ENCODE measurements at regions not wholly inside any gene's neighbourhood (a gene's known extent, or its start where the extent isn't known, plus 50 kb on each side); places are given as distances from the start of the nearest gene placed in this dataset.
"Not testable (repeated sequence)": the region's sequence is repeated elsewhere in the genome, so short reads cannot be mapped to it uniquely, and the experiment has no call there.

DNA sequence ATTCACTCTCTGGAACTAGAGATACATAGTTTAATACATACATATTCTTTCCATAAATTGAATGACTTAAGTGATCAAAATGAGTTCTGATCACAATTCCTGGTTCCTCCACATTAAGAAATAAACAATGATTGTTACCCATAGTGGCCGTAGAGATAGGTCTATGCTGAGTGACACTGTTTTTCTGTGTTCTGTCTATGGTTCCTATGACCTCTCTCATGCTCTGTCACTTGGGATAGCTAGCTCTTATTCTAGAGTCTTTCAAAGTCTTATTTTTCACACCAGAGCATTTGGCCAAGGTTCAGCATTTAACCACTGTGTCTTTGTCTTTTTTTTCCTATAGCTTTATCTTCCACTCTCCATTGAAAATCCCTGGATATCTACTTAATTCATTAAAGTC is 132.4 kb downstream of the GOLGA6L6 start:
- Histone ChIP-seq H3K36me3 (ENCODE audit: control insufficient read depth, insufficient read depth, low read length) (no peaks in the 10 kb centered on the region), H3K27me3 (ENCODE audit: control insufficient read depth, insufficient read depth, low read length) (no peaks in the 10 kb centered on the region), H3K4me3 (ENCODE audit: low read depth, low read length) (no peak overlapping the region)
- DNase-seq (ENCODE audit: low read depth) (no peak), FAIRE-seq (no peak)
- TF ChIP-seq, protein P1, sequence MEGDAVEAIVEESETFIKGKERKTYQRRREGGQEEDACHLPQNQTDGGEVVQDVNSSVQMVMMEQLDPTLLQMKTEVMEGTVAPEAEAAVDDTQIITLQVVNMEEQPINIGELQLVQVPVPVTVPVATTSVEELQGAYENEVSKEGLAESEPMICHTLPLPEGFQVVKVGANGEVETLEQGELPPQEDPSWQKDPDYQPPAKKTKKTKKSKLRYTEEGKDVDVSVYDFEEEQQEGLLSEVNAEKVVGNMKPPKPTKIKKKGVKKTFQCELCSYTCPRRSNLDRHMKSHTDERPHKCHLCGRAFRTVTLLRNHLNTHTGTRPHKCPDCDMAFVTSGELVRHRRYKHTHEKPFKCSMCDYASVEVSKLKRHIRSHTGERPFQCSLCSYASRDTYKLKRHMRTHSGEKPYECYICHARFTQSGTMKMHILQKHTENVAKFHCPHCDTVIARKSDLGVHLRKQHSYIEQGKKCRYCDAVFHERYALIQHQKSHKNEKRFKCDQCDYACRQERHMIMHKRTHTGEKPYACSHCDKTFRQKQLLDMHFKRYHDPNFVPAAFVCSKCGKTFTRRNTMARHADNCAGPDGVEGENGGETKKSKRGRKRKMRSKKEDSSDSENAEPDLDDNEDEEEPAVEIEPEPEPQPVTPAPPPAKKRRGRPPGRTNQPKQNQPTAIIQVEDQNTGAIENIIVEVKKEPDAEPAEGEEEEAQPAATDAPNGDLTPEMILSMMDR (IDR thresholded peaks at IDR 0.05; ENCODE audit: insufficient read depth, low read length, severe bottlenecking) = no peak

DNA sequence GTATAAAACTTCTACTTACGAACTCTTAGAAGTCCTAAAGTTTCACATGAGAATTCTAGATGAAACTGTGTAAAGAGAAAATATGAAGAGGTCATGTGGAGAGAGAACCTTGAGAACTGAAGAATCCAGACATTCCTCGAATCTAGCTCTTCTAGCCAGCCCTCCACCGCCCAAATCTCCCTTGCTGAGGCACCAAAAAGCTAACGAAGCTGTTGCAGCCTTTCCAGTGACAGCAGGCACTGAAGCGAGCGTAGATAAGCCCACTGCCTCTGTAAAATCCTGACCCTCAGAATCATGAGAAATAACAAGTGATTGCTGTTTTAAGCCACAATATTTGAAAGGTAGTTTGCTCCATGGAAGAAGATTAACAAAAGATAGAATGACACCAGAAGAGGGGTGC is 134.0 kb downstream of the GOLGA6L6 start:
- no peak overlapping the region for H3K4me3 ChIP-seq (ENCODE audit: low read depth, low read length)
- H3K27me3 ChIP-seq (ENCODE audit: control insufficient read depth, insufficient read depth, low read length) = no peaks in the 10 kb centered on the region
- TF ChIP-seq, protein P1 (IDR thresholded peaks at IDR 0.05; ENCODE audit: insufficient read depth, low read length, severe bottlenecking) = no peak
- FAIRE-seq (peak; percentile 90), DNase-seq (ENCODE audit: low read depth) (no peak)
- no peaks in the 10 kb centered on the region for H3K36me3 ChIP-seq (ENCODE audit: control insufficient read depth, insufficient read depth, low read length)

GRCh38 chr15:20404571-20404970 is 137.0 kb downstream of the GOLGA6L6 start:
- not testable (repeated sequence) for H3K4me3 ChIP-seq (ENCODE audit: low read depth, low read length); DNase-seq (ENCODE audit: low read depth); FAIRE-seq; H3K36me3 ChIP-seq (ENCODE audit: control insufficient read depth, insufficient read depth, low read length); H3K27me3 ChIP-seq (ENCODE audit: control insufficient read depth, insufficient read depth, low read length)

DNA sequence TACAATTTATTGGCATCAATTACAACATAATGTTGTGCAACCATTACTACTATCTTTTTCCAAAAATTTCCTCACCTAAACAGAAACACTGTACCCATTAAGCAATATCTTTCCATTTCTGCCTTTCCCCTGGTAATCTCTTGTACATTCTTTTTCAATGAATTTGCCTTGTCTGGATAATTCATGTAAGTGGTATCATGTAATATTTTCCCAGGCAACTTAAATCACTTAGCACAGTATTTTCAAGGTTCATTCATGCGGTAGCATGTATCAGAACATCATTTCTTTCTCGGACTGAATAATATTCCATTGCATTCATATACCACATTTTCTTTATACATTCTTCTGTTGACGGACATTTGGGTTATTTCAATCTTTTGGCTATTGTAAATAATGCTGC is 139.0 kb downstream of the GOLGA6L6 start:
- H3K36me3 ChIP-seq (ENCODE audit: control insufficient read depth, insufficient read depth, low read length); DNase-seq (ENCODE audit: low read depth); H3K27me3 ChIP-seq (ENCODE audit: control insufficient read depth, insufficient read depth, low read length); H3K4me3 ChIP-seq (ENCODE audit: low read depth, low read length); FAIRE-seq: not testable (repeated sequence)

GRCh38 chr15:20401058-20401457 is 140.5 kb downstream of the GOLGA6L6 start:
- DNase-seq (ENCODE audit: low read depth); H3K4me3 ChIP-seq (ENCODE audit: low read depth, low read length); H3K27me3 ChIP-seq (ENCODE audit: control insufficient read depth, insufficient read depth, low read length); FAIRE-seq; H3K36me3 ChIP-seq (ENCODE audit: control insufficient read depth, insufficient read depth, low read length): not testable (repeated sequence)

GRCh38 chr15:20398680-20399079 is 142.9 kb downstream of the GOLGA6L6 start:
- H3K27me3 ChIP-seq (ENCODE audit: control insufficient read depth, insufficient read depth, low read length); H3K4me3 ChIP-seq (ENCODE audit: low read depth, low read length); FAIRE-seq; DNase-seq (ENCODE audit: low read depth); H3K36me3 ChIP-seq (ENCODE audit: control insufficient read depth, insufficient read depth, low read length): not testable (repeated sequence)

- DNase-seq (ENCODE audit: low read depth); H3K27me3 ChIP-seq (ENCODE audit: control insufficient read depth, insufficient read depth, low read length); H3K4me3 ChIP-seq (ENCODE audit: low read depth, low read length); H3K36me3 ChIP-seq (ENCODE audit: control insufficient read depth, insufficient read depth, low read length); FAIRE-seq: not testable (repeated sequence)
These were observed 153.4 kb downstream of the GOLGA6L6 start for GRCh38 chr15:20388161-20388560.

DNA sequence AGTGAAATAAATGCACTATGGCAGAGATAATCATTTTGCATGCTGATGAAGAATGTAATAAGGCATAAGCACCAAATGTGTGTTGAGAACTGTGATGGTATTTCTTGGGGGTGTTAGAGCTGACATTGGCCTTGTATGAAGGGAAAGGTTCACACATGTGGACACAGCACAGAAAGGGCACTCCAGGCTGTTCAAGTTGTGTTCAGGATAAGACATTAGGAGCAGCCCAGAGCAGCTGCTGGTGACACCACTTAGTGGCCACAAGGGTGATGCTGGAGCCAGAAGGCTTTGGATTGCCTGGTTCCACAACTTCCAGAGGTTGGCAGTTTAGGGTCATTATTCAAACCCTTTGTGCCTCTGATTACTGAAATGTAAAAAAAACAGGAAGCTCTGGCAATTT is 155.4 kb downstream of the GOLGA6L6 start:
- H3K36me3 ChIP-seq (ENCODE audit: control insufficient read depth, insufficient read depth, low read length) = no peaks in the 10 kb centered on the region
- DNase-seq (ENCODE audit: low read depth) = no peak
- peak; percentile 99 for FAIRE-seq
- no peak overlapping the region for H3K4me3 ChIP-seq (ENCODE audit: low read depth, low read length)
- TF ChIP-seq, protein P1 (IDR thresholded peaks at IDR 0.05; ENCODE audit: insufficient read depth, low read length, severe bottlenecking) = no peak
- H3K27me3 ChIP-seq (ENCODE audit: control insufficient read depth, insufficient read depth, low read length) = no peaks in the 10 kb centered on the region

DNA sequence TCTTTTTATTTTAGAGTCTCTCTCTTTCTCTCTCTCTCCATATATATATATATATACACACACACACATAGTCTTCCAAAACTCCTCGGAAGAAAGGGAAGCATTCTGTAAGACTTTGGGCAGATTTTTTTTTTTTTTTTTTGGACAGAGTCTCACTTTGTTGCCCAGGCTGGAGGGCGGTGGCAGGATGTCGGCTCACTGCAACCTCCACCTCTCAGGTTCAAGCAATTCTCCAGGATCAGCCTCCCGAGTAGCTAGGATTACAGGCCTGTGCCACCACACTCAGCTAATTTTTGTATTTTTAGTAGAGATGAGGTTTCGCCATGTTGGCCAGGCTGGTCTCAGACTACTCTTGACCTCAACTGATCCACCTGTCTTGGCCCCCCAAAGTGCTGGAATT is 161.4 kb downstream of the GOLGA6L6 start:
- not testable (repeated sequence) for DNase-seq (ENCODE audit: low read depth); FAIRE-seq; H3K36me3 ChIP-seq (ENCODE audit: control insufficient read depth, insufficient read depth, low read length); H3K27me3 ChIP-seq (ENCODE audit: control insufficient read depth, insufficient read depth, low read length); H3K4me3 ChIP-seq (ENCODE audit: low read depth, low read length)
